Activated CD4-positive, alpha-beta memory T cell treated with anti-CD3 and anti-CD28 coated beads for 36 hours (primary cell): ENCODE measurements at regions not wholly inside any gene's neighbourhood (a gene's known extent, or its start where the extent isn't known, plus 50 kb on each side); places are given as distances from the start of the nearest gene placed in this dataset.

ENCODE experiments used
- CTCF ChIA-PET: fragments of 350-600 bp; sonication (Branson Sonifier 250); formaldehyde crosslinking; loops from one replicate; lab custom pipeline; 2021; ENCODE audit warnings: antibody characterized with exemption, inconsistent platforms; lab: Charles Lee
- POLR2A ChIA-PET: fragments of 350-600 bp; sonication (Branson Sonifier 250); formaldehyde crosslinking; loops from one replicate; lab custom pipeline; 2021; ENCODE audit warnings: antibody characterized with exemption; lab: Charles Lee
- DNase-seq: peaks from one replicate; pipeline ENCODE4 v3.0.0-alpha.2; 2020
- H3K27ac Mint-ChIP-seq: one replicate; pipeline ENCODE4 v1.8.0; 2021; ENCODE audit warnings: mixed read lengths
- H3K27me3 Mint-ChIP-seq: one replicate; pipeline ENCODE4 v1.8.0; 2021; ENCODE audit warnings: mixed read lengths
- H3K36me3 Mint-ChIP-seq: one replicate; pipeline ENCODE4 v1.8.0; 2021; ENCODE audit warnings: mixed read lengths
- H3K4me1 Mint-ChIP-seq: one replicate; pipeline ENCODE4 v1.8.0; 2021; ENCODE audit warnings: low read depth, mixed read lengths
- H3K4me3 Mint-ChIP-seq: one replicate; pipeline ENCODE4 v1.8.0; 2021; ENCODE audit warnings: mild to moderate bottlenecking, mixed read lengths
- H3K9me3 Mint-ChIP-seq: one replicate; pipeline ENCODE4 v1.8.0; 2021; ENCODE audit warnings: mixed read lengths
- intact Hi-C: fragments of 100-400 bp; cut with micrococcal nuclease; formaldehyde crosslinking; loops from one replicate; pipeline ENCODE4 v1.15.1; 2023

- Mint-ChIP-seq H3K27ac (peak overlapping the region; percentile 96), H3K4me1 (peaks cover 73% of the 10 kb centered on the region), H3K9me3 (peaks cover 3% of the 10 kb centered on the region), H3K27me3 (peaks cover 5% of the 10 kb centered on the region), H3K36me3 (peaks cover 32% of the 10 kb centered on the region), H3K4me3 (peak overlapping the region; percentile 83)
- peak; percentile 77 for DNase-seq
- ChIA-PET POLR2A (interaction anchor here (0.8 to 1.7 kb wide), 4 partner anchors 21 to 288 kb away, joined by 3 to 5 read pairs (median 4); no protein-coding TSS in a partner anchor), CTCF (interaction anchor here (0.6 to 3.3 kb wide), 55 partner anchors 9 to 587 kb away, joined by 3 to 133 read pairs (median 5); partner anchors contain the start of genes GEMIN4, GLOD4, MRM3 and NXN)
- intact Hi-C loops = loop anchor here (1.0 to 5.0 kb wide), 5 partner anchors 275 to 585 kb away; partner anchors contain the start of genes GEMIN4 and TIMM22
Observed at GRCh38 chr17:412211-413015, 59.8 kb upstream of the RPH3AL start.

GRCh38 chr17:411421-412120 lies 59.0 kb upstream of the RPH3AL start:
- Mint-ChIP-seq H3K36me3 (peaks cover 32% of the 10 kb centered on the region), H3K9me3 (peaks cover 3% of the 10 kb centered on the region)

GRCh38 chr17:410543-411401 lies 58.2 kb upstream of the RPH3AL start:
- Mint-ChIP-seq H3K9me3 (peaks cover 3% of the 10 kb centered on the region), H3K27me3 (peaks cover 5% of the 10 kb centered on the region), H3K27ac (peak overlapping the region; percentile 93), H3K4me1 (peaks cover 70% of the 10 kb centered on the region), H3K36me3 (peaks cover 32% of the 10 kb centered on the region), H3K4me3 (peak overlapping the region; percentile 87)
- ChIA-PET CTCF (interaction anchor here (0.7 to 3.3 kb wide), 6 partner anchors 276 to 572 kb away, joined by 3 to 133 read pairs (median 8); partner anchors contain the start of genes GEMIN4 and VPS53), POLR2A (no interaction called here)
- intact Hi-C loops = loop anchor here (5.0 kb wide), 4 partner anchors 277 to 587 kb away; partner anchors contain the start of genes GEMIN4 and TIMM22
- DNase-seq = peak; percentile 61

More at GRCh38 chr17:411421-412120, 59.0 kb upstream of the RPH3AL start:
- CTCF ChIA-PET = interaction anchor here (0.8 to 3.3 kb wide), 41 partner anchors 10 to 588 kb away, joined by 3 to 133 read pairs (median 5); partner anchors contain the start of genes GEMIN4, NXN and VPS53
- H3K4me1 Mint-ChIP-seq = peaks cover 73% of the 10 kb centered on the region
- peak overlapping the region; percentile 93 for H3K27ac Mint-ChIP-seq
- intact Hi-C loops = loop anchor here (1.0 to 5.0 kb wide), 5 partner anchors 276 to 586 kb away; partner anchors contain the start of genes GEMIN4 and TIMM22
- POLR2A ChIA-PET = interaction anchor here (0.8 to 1.7 kb wide), 4 partner anchors 22 to 289 kb away, joined by 3 to 5 read pairs (median 4); no protein-coding TSS in a partner anchor
- DNase-seq = no peak
- peaks cover 5% of the 10 kb centered on the region for H3K27me3 Mint-ChIP-seq
- H3K4me3 Mint-ChIP-seq = peak overlapping the region; percentile 87

- peak overlapping the region; percentile 87 for H3K4me3 Mint-ChIP-seq
- intact Hi-C loops = loop anchor here (5.0 kb wide), 4 partner anchors 277 to 587 kb away; partner anchors contain the start of genes GEMIN4 and TIMM22
- H3K27me3 Mint-ChIP-seq = peaks cover 5% of the 10 kb centered on the region
- ChIA-PET POLR2A (no interaction called here), CTCF (interaction anchor here (0.7 to 3.3 kb wide), 2 partner anchors 290 to 294 kb away, joined by 3 to 133 read pairs; no protein-coding TSS in a partner anchor)
- H3K4me1 Mint-ChIP-seq = peaks cover 65% of the 10 kb centered on the region
- H3K27ac Mint-ChIP-seq = peak overlapping the region; percentile 93
- H3K36me3 Mint-ChIP-seq = peaks cover 29% of the 10 kb centered on the region
- peak; percentile 100 for DNase-seq
- H3K9me3 Mint-ChIP-seq = peaks cover 3% of the 10 kb centered on the region
Observed at GRCh38 chr17:409848-410542, 57.4 kb upstream of the RPH3AL start.

GRCh38 chr17:409308-409847 lies 56.8 kb upstream of the RPH3AL start:
- intact Hi-C loops = no loop called here
- Mint-ChIP-seq H3K36me3 (peaks cover 28% of the 10 kb centered on the region), H3K27me3 (peaks cover 5% of the 10 kb centered on the region), H3K27ac (peak overlapping the region; percentile 93), H3K9me3 (peaks cover 3% of the 10 kb centered on the region), H3K4me3 (peak overlapping the region; percentile 87), H3K4me1 (peaks cover 59% of the 10 kb centered on the region)
- DNase-seq = no peak
- ChIA-PET POLR2A (no interaction called here), CTCF (no interaction called here)

GRCh38 chr17:404703-405102 lies 52.1 kb upstream of the RPH3AL start:
- Mint-ChIP-seq H3K27me3 (peaks cover under 1% of the 10 kb centered on the region), H3K27ac (peak overlapping the region; percentile 5), H3K36me3 (peaks cover 12% of the 10 kb centered on the region), H3K9me3 (no peaks in the 10 kb centered on the region), H3K4me1 (peaks cover 22% of the 10 kb centered on the region), H3K4me3 (no peak overlapping the region)
- POLR2A ChIA-PET = no interaction called here
- CTCF ChIA-PET = interaction anchor here (0.6 to 1.3 kb wide), 2 partner anchors 101 to 296 kb away, joined by 3 to 4 read pairs; no protein-coding TSS in a partner anchor
- intact Hi-C loops = no loop called here
- DNase-seq = no peak
